G401.6 (cell line): ENCODE measurements at regions not wholly inside any gene's neighbourhood (a gene's known extent, or its start where the extent isn't known, plus 50 kb on each side); places are given as distances from the start of the nearest gene placed in this dataset.

Experiments used
- FAIRE-seq: peaks from 2 replicates; lab custom pipeline; 2012; peaks lifted over from hg19 to GRCh38; lab: Jason Lieb, UNC

- FAIRE-seq: no peak
Measured at GRCh38 chr4:57682275-57682674, 572.1 kb upstream of the IGFBP7 start.

- FAIRE-seq: no peak
Measured at GRCh38 chr4:57679969-57680368, 569.8 kb upstream of the IGFBP7 start.

- FAIRE-seq: no peak
Measured at GRCh38 chr4:57676394-57676793, 566.2 kb upstream of the IGFBP7 start.

GRCh38 chr4:57672846-57673433, 562.8 kb upstream of the IGFBP7 start:
- no peak for FAIRE-seq

GRCh38 chr4:57668621-57669020, 558.4 kb upstream of the IGFBP7 start:
- no peak for FAIRE-seq

- FAIRE-seq: no peak
Measured at GRCh38 chr4:57665806-57666205, 555.6 kb upstream of the IGFBP7 start.

GRCh38 chr4:57661517-57662090, 551.4 kb upstream of the IGFBP7 start:
- FAIRE-seq: no peak

- FAIRE-seq: no peak
Measured at GRCh38 chr4:57658673-57659072, 548.5 kb upstream of the IGFBP7 start.

GRCh38 chr4:57658188-57658587, 548.0 kb upstream of the IGFBP7 start:
- FAIRE-seq: no peak

GRCh38 chr4:57655342-57655741, 545.2 kb upstream of the IGFBP7 start:
- FAIRE-seq: no peak

GRCh38 chr4:57652779-57653178, 542.6 kb upstream of the IGFBP7 start:
- no peak for FAIRE-seq

- no peak for FAIRE-seq
Measured at GRCh38 chr4:57640391-57641100, 530.4 kb upstream of the IGFBP7 start.

- FAIRE-seq: no peak
Measured at GRCh38 chr4:57639561-57640382, 529.6 kb upstream of the IGFBP7 start.

GRCh38 chr4:57635910-57636309, 525.7 kb upstream of the IGFBP7 start:
- no peak for FAIRE-seq

GRCh38 chr4:57633212-57633859, 523.2 kb upstream of the IGFBP7 start:
- no peak for FAIRE-seq

- no peak for FAIRE-seq
Measured at GRCh38 chr4:57632564-57632963, 522.4 kb upstream of the IGFBP7 start.

- FAIRE-seq: no peak
Measured at GRCh38 chr4:57631147-57631546, 521.0 kb upstream of the IGFBP7 start.

GRCh38 chr4:57628004-57628403, 517.8 kb upstream of the IGFBP7 start:
- no peak for FAIRE-seq

- FAIRE-seq: no peak
Measured at GRCh38 chr4:57614257-57614932, 504.2 kb upstream of the IGFBP7 start.

- no peak for FAIRE-seq
Measured at GRCh38 chr4:57612279-57612678, 502.1 kb upstream of the IGFBP7 start.

- FAIRE-seq: no peak
Measured at GRCh38 chr4:57607566-57608180, 497.5 kb upstream of the IGFBP7 start.
